Kidney (tissue), 13 donors: ENCODE measurements at regions not wholly inside any gene's neighbourhood (a gene's known extent, or its start where the extent isn't known, plus 50 kb on each side); places are given as distances from the start of the nearest gene placed in this dataset.

Source experiments
- DNase-seq, 5 donors: peaks; one replicate each; pipeline ENCODE4 v3.0.0-alpha.2; 2013 to 2020
- FAIRE-seq: peaks from 2 replicates; lab custom pipeline; 2012; peaks lifted over from hg19 to GRCh38; lab: Jason Lieb, UNC
- H3K27ac ChIP-seq, 2 donors: one replicate each; pipeline ENCODE4 v1.7.0; 2013; ENCODE audit warnings: low read depth in 2 of 2, low read length in 2 of 2, inconsistent platforms in 1 of 2
- H3K27me3 ChIP-seq: one replicate; pipeline ENCODE4 v1.7.1; 2013; ENCODE audit warnings: low read length, inconsistent platforms; ENCODE audit not compliant: control insufficient read depth, insufficient read depth
- H3K36me3 ChIP-seq, 3 donors: one replicate each; pipeline versions ENCODE4 v1.7.0 to v1.7.1; 2013; ENCODE audit warnings: low read length in 3 of 3, control low read depth in 1 of 3, inconsistent platforms in 1 of 3; ENCODE audit not compliant: insufficient read depth in 3 of 3, control insufficient read depth in 2 of 3
- H3K4me1 ChIP-seq, 3 donors: one replicate each; pipeline versions ENCODE4 v1.7.0 to v1.7.1; 2013; ENCODE audit warnings: low read length in 3 of 3, inconsistent platforms in 1 of 3, low read depth in 1 of 3; ENCODE audit not compliant: control insufficient read depth in 2 of 3, insufficient read depth in 2 of 3
- H3K4me3 ChIP-seq, 3 donors: one replicate each; pipeline versions ENCODE4 v1.7.0 to v1.8.1; 2013; ENCODE audit warnings: low read length in 3 of 3, control low read depth in 1 of 3, inconsistent platforms in 1 of 3
- H3K9ac ChIP-seq, 3 donors: one replicate each; pipeline versions ENCODE4 v1.7.0 to v1.7.1; 2013; ENCODE audit warnings: low read length in 3 of 3, control low read depth in 1 of 3, inconsistent platforms in 1 of 3
- H3K9me3 ChIP-seq, 3 donors: one replicate each; pipeline versions ENCODE4 v1.7.0 to v1.7.1; 2013; ENCODE audit warnings: low read length in 3 of 3, control low read depth in 1 of 3, inconsistent platforms in 1 of 3; ENCODE audit not compliant: control insufficient read depth in 2 of 3, insufficient read depth in 1 of 3
- intact Hi-C: fragments of 100-400 bp; cut with DNase I; formaldehyde crosslinking; loops from one replicate; pipeline ENCODE4 v1.11.1; 2022
- TF ChIP-seq, protein P1 (sequence below): IDR thresholded peaks from 3 replicates; pipeline ENCODE4 v1.5.1; 2012; ENCODE audit warnings: mild to moderate bottlenecking, moderate library complexity, borderline replicate concordance; ENCODE audit not compliant: insufficient read depth; ENCODE audit errors: extremely low read depth
- donor health status: control.
- donor health status: control.
- donor health status: control.
- donor health status: control.
- donor health status: control.
- donor health status: DM: yes; HTN: yes; CAD: no.
- donor health status: Normal renal cell carcinoma (clear cell type).

DNA sequence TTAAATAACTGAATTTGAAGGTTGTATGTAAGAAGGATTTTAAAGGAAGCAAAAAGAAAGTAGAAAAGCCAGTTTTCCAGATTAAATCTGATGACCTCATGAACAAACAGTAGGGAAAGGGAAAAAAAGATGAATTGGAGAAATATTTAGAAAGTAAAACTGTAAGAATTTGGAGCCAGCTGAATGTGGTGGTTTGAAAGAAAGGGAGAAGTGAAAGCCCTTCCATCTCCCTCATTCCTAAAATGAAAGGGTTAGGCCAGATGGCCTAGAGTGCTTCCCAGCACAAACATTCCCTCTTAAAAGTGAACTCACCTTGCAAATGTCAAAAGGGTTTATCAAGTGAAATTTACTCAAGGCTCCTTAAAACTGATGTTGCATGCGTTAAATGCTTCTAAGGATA is 139.3 kb upstream of the COL21A1 start:
- no peak overlapping the region for H3K9ac ChIP-seq
- H3K4me3 ChIP-seq, result no peak overlapping the region
- peaks cover 0 to 3% (median 0%) of the 10 kb centered on the region in 3 donors for H3K9me3 ChIP-seq
- intact Hi-C loops, result no loop called here
- peaks cover 0 to 4% (median 0%) of the 10 kb centered on the region in 3 donors for H3K4me1 ChIP-seq
- FAIRE-seq (no peak), DNase-seq (no peak)
- H3K36me3 ChIP-seq, result no peaks in the 10 kb centered on the region
- no peak overlapping the region for H3K27ac ChIP-seq
- no peaks in the 10 kb centered on the region for H3K27me3 ChIP-seq
- TF ChIP-seq, protein P1, sequence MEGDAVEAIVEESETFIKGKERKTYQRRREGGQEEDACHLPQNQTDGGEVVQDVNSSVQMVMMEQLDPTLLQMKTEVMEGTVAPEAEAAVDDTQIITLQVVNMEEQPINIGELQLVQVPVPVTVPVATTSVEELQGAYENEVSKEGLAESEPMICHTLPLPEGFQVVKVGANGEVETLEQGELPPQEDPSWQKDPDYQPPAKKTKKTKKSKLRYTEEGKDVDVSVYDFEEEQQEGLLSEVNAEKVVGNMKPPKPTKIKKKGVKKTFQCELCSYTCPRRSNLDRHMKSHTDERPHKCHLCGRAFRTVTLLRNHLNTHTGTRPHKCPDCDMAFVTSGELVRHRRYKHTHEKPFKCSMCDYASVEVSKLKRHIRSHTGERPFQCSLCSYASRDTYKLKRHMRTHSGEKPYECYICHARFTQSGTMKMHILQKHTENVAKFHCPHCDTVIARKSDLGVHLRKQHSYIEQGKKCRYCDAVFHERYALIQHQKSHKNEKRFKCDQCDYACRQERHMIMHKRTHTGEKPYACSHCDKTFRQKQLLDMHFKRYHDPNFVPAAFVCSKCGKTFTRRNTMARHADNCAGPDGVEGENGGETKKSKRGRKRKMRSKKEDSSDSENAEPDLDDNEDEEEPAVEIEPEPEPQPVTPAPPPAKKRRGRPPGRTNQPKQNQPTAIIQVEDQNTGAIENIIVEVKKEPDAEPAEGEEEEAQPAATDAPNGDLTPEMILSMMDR, result no peak

DNA sequence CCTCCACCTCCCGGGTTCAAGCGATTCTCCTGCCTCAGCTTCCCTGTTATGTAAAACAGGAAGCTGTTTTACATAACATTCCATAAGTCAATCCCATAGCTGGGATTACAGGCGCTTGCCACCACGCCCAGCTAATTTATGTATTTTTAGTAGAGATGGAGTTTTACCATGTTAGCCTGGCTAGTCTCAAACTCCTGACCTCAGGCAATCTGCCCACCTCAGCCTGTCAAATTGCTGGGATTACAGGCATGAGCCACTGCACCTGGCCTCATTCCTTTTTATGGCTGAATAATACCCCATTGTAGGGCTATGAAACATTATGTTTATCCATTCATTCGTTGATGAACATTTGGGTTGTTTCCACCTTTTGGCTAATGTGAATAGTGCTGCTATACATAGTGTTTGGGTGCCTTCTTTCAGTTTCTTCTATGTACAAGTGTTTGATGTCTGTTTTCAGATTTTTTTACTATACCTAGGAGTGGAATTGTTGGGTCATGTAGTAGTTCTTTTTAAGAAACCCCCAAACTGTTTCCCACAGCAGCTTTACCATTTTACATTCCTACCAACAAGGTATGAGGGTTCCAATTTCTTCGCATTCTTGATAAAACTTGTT is 138.7 kb upstream of the COL21A1 start:
- no peak for DNase-seq
- no peak for FAIRE-seq
- no peak overlapping the region for H3K9ac ChIP-seq
- no peaks in the 10 kb centered on the region for H3K36me3 ChIP-seq
- H3K4me1 ChIP-seq, result peaks cover 0 to 4% (median 0%) of the 10 kb centered on the region in 3 donors
- intact Hi-C loops, result no loop called here
- TF ChIP-seq, protein P1, result no peak
- no peak overlapping the region for H3K27ac ChIP-seq
- H3K4me3 ChIP-seq, result no peak overlapping the region
- H3K9me3 ChIP-seq, result peaks cover 0 to 3% (median 0%) of the 10 kb centered on the region in 3 donors
- H3K27me3 ChIP-seq, result no peaks in the 10 kb centered on the region

DNA sequence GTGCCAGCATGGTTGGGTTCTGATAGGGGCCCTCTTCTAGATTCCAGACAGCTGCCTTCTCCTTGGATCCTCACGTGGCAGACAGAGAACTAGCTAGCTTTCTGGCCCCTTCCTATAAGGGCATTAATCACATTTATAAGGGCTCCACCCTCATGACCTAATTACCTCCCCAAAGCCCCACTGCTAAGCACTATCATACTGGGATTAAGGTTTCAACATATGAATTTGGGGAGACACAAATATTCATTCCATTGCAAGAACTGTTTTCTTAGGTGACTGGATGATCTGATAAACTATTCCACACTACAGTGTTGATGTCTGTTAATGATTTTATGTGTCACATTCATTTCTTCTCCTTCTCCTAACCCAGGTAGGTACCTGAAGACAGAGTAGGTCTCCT is 135.8 kb upstream of the COL21A1 start:
- H3K27ac ChIP-seq, result no peak overlapping the region
- peaks cover 0 to 3% (median 0%) of the 10 kb centered on the region in 3 donors for H3K4me1 ChIP-seq
- FAIRE-seq (no peak), DNase-seq (no peak)
- H3K36me3 ChIP-seq, result no peaks in the 10 kb centered on the region
- H3K9ac ChIP-seq, result no peak overlapping the region
- intact Hi-C loops, result no loop called here
- no peaks in the 10 kb centered on the region for H3K27me3 ChIP-seq
- no peak overlapping the region for H3K4me3 ChIP-seq
- no peaks in the 10 kb centered on the region for H3K9me3 ChIP-seq
- TF ChIP-seq, protein P1, result no peak
